PC-3 (cell line): ENCODE measurements at regions not wholly inside any gene's neighbourhood (a gene's known extent, or its start where the extent isn't known, plus 50 kb on each side); places are given as distances from the start of the nearest gene placed in this dataset.

Experiments used
- EZH2 ChIP-seq: fragments of 300-600 bp; sonication (generic); IDR thresholded peaks from one replicate; pipeline ENCODE4 v1.6.1; 2017; ENCODE audit warnings: antibody characterized with exemption, mild to moderate bottlenecking, low read length; ENCODE audit not compliant: unreplicated experiment
- TF ChIP-seq, protein P1 (sequence below): fragments of 300-600 bp; sonication (generic); conservative IDR thresholded peaks from 2 replicates; pipeline ENCODE4 v1.5.1; 2017; ENCODE audit warnings: antibody characterized with exemption, low read depth, mild to moderate bottlenecking, low read length

DNA sequence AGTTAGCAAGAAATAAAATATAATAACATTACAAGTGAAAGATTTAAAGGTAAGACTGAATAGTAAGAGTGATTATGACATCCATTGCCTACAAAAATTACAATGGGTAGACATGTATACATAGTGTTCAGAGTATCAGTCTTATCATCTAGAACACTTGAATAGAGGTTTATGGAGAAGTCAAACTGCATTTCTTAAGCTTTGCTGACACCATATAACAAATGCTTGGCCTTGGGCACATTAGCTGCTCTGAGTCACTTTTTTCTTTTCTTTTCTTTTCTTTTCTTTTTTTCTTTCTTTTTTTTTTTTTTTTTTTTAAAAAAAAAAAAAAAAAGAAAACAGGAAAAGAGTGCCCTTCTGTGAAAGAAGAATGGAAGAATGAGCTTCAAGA, 220.0 kb downstream of the SPCS3 start:
- TF ChIP-seq EZH2, result no peak
- TF ChIP-seq, protein P1, sequence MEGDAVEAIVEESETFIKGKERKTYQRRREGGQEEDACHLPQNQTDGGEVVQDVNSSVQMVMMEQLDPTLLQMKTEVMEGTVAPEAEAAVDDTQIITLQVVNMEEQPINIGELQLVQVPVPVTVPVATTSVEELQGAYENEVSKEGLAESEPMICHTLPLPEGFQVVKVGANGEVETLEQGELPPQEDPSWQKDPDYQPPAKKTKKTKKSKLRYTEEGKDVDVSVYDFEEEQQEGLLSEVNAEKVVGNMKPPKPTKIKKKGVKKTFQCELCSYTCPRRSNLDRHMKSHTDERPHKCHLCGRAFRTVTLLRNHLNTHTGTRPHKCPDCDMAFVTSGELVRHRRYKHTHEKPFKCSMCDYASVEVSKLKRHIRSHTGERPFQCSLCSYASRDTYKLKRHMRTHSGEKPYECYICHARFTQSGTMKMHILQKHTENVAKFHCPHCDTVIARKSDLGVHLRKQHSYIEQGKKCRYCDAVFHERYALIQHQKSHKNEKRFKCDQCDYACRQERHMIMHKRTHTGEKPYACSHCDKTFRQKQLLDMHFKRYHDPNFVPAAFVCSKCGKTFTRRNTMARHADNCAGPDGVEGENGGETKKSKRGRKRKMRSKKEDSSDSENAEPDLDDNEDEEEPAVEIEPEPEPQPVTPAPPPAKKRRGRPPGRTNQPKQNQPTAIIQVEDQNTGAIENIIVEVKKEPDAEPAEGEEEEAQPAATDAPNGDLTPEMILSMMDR, result no peak
